ENCODE measurements at regions not wholly inside any gene's neighbourhood (a gene's known extent, or its start where the extent isn't known, plus 50 kb on each side); places are given as distances from the start of the nearest gene placed in this dataset.

DNA sequence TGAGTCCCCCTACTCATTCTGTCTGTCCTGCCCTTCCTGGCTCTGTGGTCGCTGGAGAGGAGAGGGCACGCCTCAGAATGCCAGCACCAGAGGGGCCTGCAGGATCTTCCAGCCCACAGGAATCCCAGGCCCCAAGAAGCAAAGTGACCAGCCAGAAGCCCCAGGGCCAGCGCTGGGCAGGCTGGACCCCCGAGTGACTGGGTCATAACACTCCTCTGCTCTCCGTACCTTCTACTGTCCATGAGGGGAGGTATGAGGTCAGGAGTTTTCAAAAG is 102.6 kb upstream of the GPR26 start:
- no peak overlapping the region for H3K4me2 ChIP-seq (ENCODE audit: insufficient read depth, insufficient read length, low read length)
- H3K79me1 ChIP-seq (ENCODE audit: insufficient read depth, low read depth, low read length, poor library complexity, severe bottlenecking) = no peaks in the 10 kb centered on the region
- Mint-ChIP-seq H3K36me3 (ENCODE audit: insufficient read depth in 1 of 3, low read depth in 3 of 3) (no peaks in the 10 kb centered on the region), H3K27me3 (ENCODE audit: low read depth) (peaks cover 9% of the 10 kb centered on the region), H3K4me1 (peaks cover 2 to 8% of the 10 kb centered on the region in 2 experiments; a peak in 1 of 4 replicates), H3K4me3 (no peak overlapping the region), H3K9me3 (no peaks in the 10 kb centered on the region; a peak in 1 of 5 replicates), H3K27ac (no peak overlapping the region)
- no peaks in the 10 kb centered on the region for H3K23me2 ChIP-seq (ENCODE audit: insufficient read length, low read depth, low read length, poor library complexity, severe bottlenecking)
- H4K5ac ChIP-seq (ENCODE audit: insufficient read length, low read depth, low read length) = no peak overlapping the region
- H3K14ac ChIP-seq (ENCODE audit: insufficient read depth, low read length) = no peak overlapping the region
- no peaks in the 10 kb centered on the region for H4K20me1 ChIP-seq (ENCODE audit: control insufficient read depth, insufficient read depth, insufficient read length)
- H3K27me3 ChIP-seq (ENCODE audit: insufficient read depth, low read length) = peaks cover 2% of the 10 kb centered on the region; the same call in 1 of the 2 replicates
- no peak overlapping the region for H3T11ph ChIP-seq (ENCODE audit: low read length)
- H2BK15ac ChIP-seq (ENCODE audit: low read depth, low read length) = no peak overlapping the region
- no peak overlapping the region for H3K27ac ChIP-seq (ENCODE audit: insufficient read length, low read depth, low read length)
- no peak overlapping the region for H3K56ac ChIP-seq (ENCODE audit: insufficient read length, low read depth, low read length)
- no peak overlapping the region for H2BK12ac ChIP-seq (ENCODE audit: insufficient read length, low read depth, low read length)
- no peak overlapping the region for H2BK120ac ChIP-seq (ENCODE audit: low read depth, low read length, poor library complexity, severe bottlenecking)
- H3K9ac ChIP-seq (ENCODE audit: extremely low read depth, insufficient read length, low read length) = no peak overlapping the region
- TF ChIP-seq, protein P1, sequence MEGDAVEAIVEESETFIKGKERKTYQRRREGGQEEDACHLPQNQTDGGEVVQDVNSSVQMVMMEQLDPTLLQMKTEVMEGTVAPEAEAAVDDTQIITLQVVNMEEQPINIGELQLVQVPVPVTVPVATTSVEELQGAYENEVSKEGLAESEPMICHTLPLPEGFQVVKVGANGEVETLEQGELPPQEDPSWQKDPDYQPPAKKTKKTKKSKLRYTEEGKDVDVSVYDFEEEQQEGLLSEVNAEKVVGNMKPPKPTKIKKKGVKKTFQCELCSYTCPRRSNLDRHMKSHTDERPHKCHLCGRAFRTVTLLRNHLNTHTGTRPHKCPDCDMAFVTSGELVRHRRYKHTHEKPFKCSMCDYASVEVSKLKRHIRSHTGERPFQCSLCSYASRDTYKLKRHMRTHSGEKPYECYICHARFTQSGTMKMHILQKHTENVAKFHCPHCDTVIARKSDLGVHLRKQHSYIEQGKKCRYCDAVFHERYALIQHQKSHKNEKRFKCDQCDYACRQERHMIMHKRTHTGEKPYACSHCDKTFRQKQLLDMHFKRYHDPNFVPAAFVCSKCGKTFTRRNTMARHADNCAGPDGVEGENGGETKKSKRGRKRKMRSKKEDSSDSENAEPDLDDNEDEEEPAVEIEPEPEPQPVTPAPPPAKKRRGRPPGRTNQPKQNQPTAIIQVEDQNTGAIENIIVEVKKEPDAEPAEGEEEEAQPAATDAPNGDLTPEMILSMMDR (conservative IDR thresholded peaks at IDR 0.05) = no peak
- no peaks in the 10 kb centered on the region for H3K9me3 ChIP-seq (ENCODE audit: control insufficient read depth, low read depth, low read length)
- no peaks in the 10 kb centered on the region for H3K79me2 ChIP-seq (ENCODE audit: insufficient read depth, low read length)
- no CpG with 5 or more reads among the region's 5 CpGs for WGBS (ENCODE audit: extremely low coverage, insufficient read length, low lambda C conversion rate)
- no peak overlapping the region for H2AK5ac ChIP-seq (ENCODE audit: insufficient read length, low read length)
- H2AFZ ChIP-seq (ENCODE audit: low read length) = no peak overlapping the region
- H3K4ac ChIP-seq (ENCODE audit: low read depth, low read length) = no peak overlapping the region
- H3K23ac ChIP-seq (ENCODE audit: insufficient read length, low read depth, low read length) = no peak overlapping the region
- no peak overlapping the region for H4K91ac ChIP-seq (ENCODE audit: insufficient read length, low read depth, low read length)
- no peak overlapping the region for H2BK5ac ChIP-seq (ENCODE audit: insufficient read length, low read length)
- DNase-seq = no peak
- no peak overlapping the region for H3K18ac ChIP-seq (ENCODE audit: insufficient read length, low read depth, low read length)
- H4K8ac ChIP-seq (replicated peaks; ENCODE audit: insufficient read length, low read depth, low read length) = no peak overlapping the region
- no peak overlapping the region for H2BK20ac ChIP-seq (ENCODE audit: low read depth, low read length, poor library complexity, severe bottlenecking)
- no peaks in the 10 kb centered on the region for H3K4me1 ChIP-seq (ENCODE audit: insufficient read depth, low read length)

Data from H9 (cell line).